Pons (tissue), 1 donor: ENCODE measurements at regions not wholly inside any gene's neighbourhood (a gene's known extent, or its start where the extent isn't known, plus 50 kb on each side); places are given as distances from the start of the nearest gene placed in this dataset.

Source experiments
- DNase-seq: peaks from one replicate; pipeline ENCODE4 v3.0.0-alpha.2; 2016; ENCODE audit warnings: low spot score

- DNase-seq = no peak
Observed at GRCh38 chr20:57896017-57896416, 186.2 kb upstream of the PMEPA1 start.

- no peak for DNase-seq
Observed at GRCh38 chr20:57895161-57895855, 185.5 kb upstream of the PMEPA1 start.

- no peak for DNase-seq
Observed at GRCh38 chr20:57894522-57894921, 184.7 kb upstream of the PMEPA1 start.

GRCh38 chr20:57894096-57894495, 184.3 kb upstream of the PMEPA1 start:
- DNase-seq = no peak

- DNase-seq = no peak
Observed at GRCh38 chr20:57893366-57893999, 183.7 kb upstream of the PMEPA1 start.

GRCh38 chr20:57892471-57892870, 182.7 kb upstream of the PMEPA1 start:
- no peak for DNase-seq

- DNase-seq = no peak
Observed at GRCh38 chr20:57891014-57891413, 181.2 kb upstream of the PMEPA1 start.

GRCh38 chr20:57890202-57890800, 180.5 kb upstream of the PMEPA1 start:
- DNase-seq = no peak

- DNase-seq = no peak
Observed at GRCh38 chr20:57888591-57888990, 178.8 kb upstream of the PMEPA1 start.

- no peak for DNase-seq
Observed at GRCh38 chr20:57884956-57885355, 175.1 kb upstream of the PMEPA1 start.

GRCh38 chr20:57883761-57884160, 173.9 kb upstream of the PMEPA1 start:
- DNase-seq = no peak

GRCh38 chr20:57883224-57883623, 173.4 kb upstream of the PMEPA1 start:
- DNase-seq = no peak

- no peak for DNase-seq
Observed at GRCh38 chr20:57882451-57883161, 172.8 kb upstream of the PMEPA1 start.

GRCh38 chr20:57881466-57882385, 171.9 kb upstream of the PMEPA1 start:
- no peak for DNase-seq

- DNase-seq = no peak
Observed at GRCh38 chr20:57880571-57880892, 170.7 kb upstream of the PMEPA1 start.

GRCh38 chr20:57879779-57880570, 170.2 kb upstream of the PMEPA1 start:
- DNase-seq = no peak

GRCh38 chr20:57879437-57879778, 169.6 kb upstream of the PMEPA1 start:
- DNase-seq = no peak

GRCh38 chr20:57878786-57879424, 169.1 kb upstream of the PMEPA1 start:
- DNase-seq = no peak

- no peak for DNase-seq
Observed at GRCh38 chr20:57877995-57878394, 168.2 kb upstream of the PMEPA1 start.

- DNase-seq = no peak
Observed at GRCh38 chr20:57877131-57877824, 167.5 kb upstream of the PMEPA1 start.
